Brain microvascular endothelial cell (primary cell): ENCODE measurements at regions not wholly inside any gene's neighbourhood (a gene's known extent, or its start where the extent isn't known, plus 50 kb on each side); places are given as distances from the start of the nearest gene placed in this dataset.
"Not testable (repeated sequence)": the region's sequence is repeated elsewhere in the genome, so short reads cannot be mapped to it uniquely, and the experiment has no call there.

Experiments used
- DNase-seq: peaks from one replicate; pipeline ENCODE4 v3.0.0-alpha.2; 2020
- H3K27ac ChIP-seq: fragments of 250-450 bp; sonication (Bioruptor Pico); 2 replicates; pipeline ENCODE4 v1.5.1; 2020; ENCODE audit warnings: mild to moderate bottlenecking, moderate library complexity
- H3K27me3 ChIP-seq: fragments of 250-450 bp; sonication (Bioruptor Pico); replicated peaks from 2 replicates; pipeline ENCODE4 v1.5.1; 2020; ENCODE audit warnings: mild to moderate bottlenecking
- H3K36me3 ChIP-seq: fragments of 250-450 bp; sonication (Bioruptor Pico); replicated peaks from 2 replicates; pipeline ENCODE4 v1.5.1; 2020; ENCODE audit warnings: mild to moderate bottlenecking
- H3K4me3 ChIP-seq: 2 replicates; pipeline ENCODE4 v1.5.1; 2011; ENCODE audit warnings: low read depth, mild to moderate bottlenecking, control low read depth, low read length, moderate library complexity
- CTCF ChIP-seq: IDR thresholded peaks from 2 replicates; pipeline ENCODE4 v1.5.1; 2011; ENCODE audit warnings: low read depth, mild to moderate bottlenecking, moderate library complexity, low read length, control low read depth, inconsistent platforms; ENCODE audit errors: missing control alignments
- in situ Hi-C: cut with HindIII; loops from 2 replicates; pipeline ENCODE4 v1.10.0; 2017; ENCODE audit warnings: low sequenced_read_pairs, low pct_ligation_motif_present

- DNase-seq = no peak
Measured at GRCh38 chr3:137325934-137326333, 368.2 kb downstream of the IL20RB start.

GRCh38 chr3:137329594-137329993 is 371.8 kb downstream of the IL20RB start:
- H3K36me3 ChIP-seq = no peaks in the 10 kb centered on the region
- no peak for DNase-seq
- H3K4me3 ChIP-seq = no peak overlapping the region
- H3K27me3 ChIP-seq = no peaks in the 10 kb centered on the region
- in situ Hi-C loops = no loop called here
- no peak for TF ChIP-seq CTCF
- no peak overlapping the region for H3K27ac ChIP-seq

More at GRCh38 chr3:137325934-137326333, 368.2 kb downstream of the IL20RB start:
- Histone ChIP-seq H3K27ac (no peak overlapping the region), H3K4me3 (no peak overlapping the region), H3K27me3 (no peaks in the 10 kb centered on the region), H3K36me3 (no peaks in the 10 kb centered on the region)
- in situ Hi-C loops = no loop called here
- TF ChIP-seq CTCF = no peak

GRCh38 chr3:137330246-137330645 is 372.5 kb downstream of the IL20RB start:
- no peak for TF ChIP-seq CTCF

GRCh38 chr3:137332297-137332696 is 374.5 kb downstream of the IL20RB start:
- Histone ChIP-seq H3K36me3 (no peaks in the 10 kb centered on the region), H3K27ac (no peak overlapping the region), H3K4me3 (no peak overlapping the region), H3K27me3 (no peaks in the 10 kb centered on the region)
- in situ Hi-C loops = no loop called here
- no peak for TF ChIP-seq CTCF
- DNase-seq = no peak

More at GRCh38 chr3:137330246-137330645, 372.5 kb downstream of the IL20RB start:
- in situ Hi-C loops = no loop called here
- no peaks in the 10 kb centered on the region for H3K36me3 ChIP-seq
- no peak for DNase-seq
- no peak overlapping the region for H3K27ac ChIP-seq
- no peaks in the 10 kb centered on the region for H3K27me3 ChIP-seq
- no peak overlapping the region for H3K4me3 ChIP-seq

GRCh38 chr3:137335478-137335877 is 377.7 kb downstream of the IL20RB start:
- Histone ChIP-seq H3K36me3 (no peaks in the 10 kb centered on the region), H3K4me3 (no peak overlapping the region), H3K27me3 (no peaks in the 10 kb centered on the region), H3K27ac (no peak overlapping the region)
- in situ Hi-C loops = no loop called here
- no peak for DNase-seq
- TF ChIP-seq CTCF = no peak

GRCh38 chr3:137338400-137338799 is 380.6 kb downstream of the IL20RB start:
- H3K36me3 ChIP-seq, in situ Hi-C loops, H3K27ac ChIP-seq, DNase-seq, H3K27me3 ChIP-seq, H3K4me3 ChIP-seq: not testable (repeated sequence)

- DNase-seq = no peak
- Histone ChIP-seq H3K36me3 (no peaks in the 10 kb centered on the region), H3K4me3 (no peak overlapping the region), H3K27ac (no peak overlapping the region), H3K27me3 (no peaks in the 10 kb centered on the region)
- no peak for TF ChIP-seq CTCF
- in situ Hi-C loops = no loop called here
Measured at GRCh38 chr3:137343283-137343682, 385.5 kb downstream of the IL20RB start.
